Hepatocyte (in vitro differentiated cells): ENCODE measurements at regions not wholly inside any gene's neighbourhood (a gene's known extent, or its start where the extent isn't known, plus 50 kb on each side); places are given as distances from the start of the nearest gene placed in this dataset.

ENCODE experiments used
- DNase-seq: peaks from one replicate; pipeline ENCODE4 v3.0.0-alpha.2; 2016; ENCODE audit warnings: low spot score
- H2AFZ ChIP-seq: fragments of 200-600 bp; sonication (generic); 2 replicates; pipeline ENCODE4 v1.6.0; 2016; ENCODE audit warnings: antibody characterized with exemption, mild to moderate bottlenecking
- H3K27ac ChIP-seq: fragments of 200-600 bp; sonication (generic); 2 replicates; pipeline ENCODE4 v1.5.1; 2016; ENCODE audit warnings: mild to moderate bottlenecking
- H3K27me3 ChIP-seq: fragments of 200-600 bp; sonication (generic); 2 replicates; pipeline ENCODE4 v1.6.1; 2016
- H3K36me3 ChIP-seq: fragments of 200-600 bp; sonication (generic); replicated peaks from 2 replicates; pipeline ENCODE4 v1.5.1; 2016; ENCODE audit warnings: low read depth; ENCODE audit not compliant: insufficient read depth
- H3K4me1 ChIP-seq: fragments of 200-600 bp; sonication (generic); 2 replicates; pipeline ENCODE4 v1.5.1; 2016; ENCODE audit warnings: mild to moderate bottlenecking, moderate library complexity; ENCODE audit not compliant: insufficient read depth
- H3K4me2 ChIP-seq: fragments of 200-600 bp; sonication (generic); 2 replicates; pipeline ENCODE4 v1.6.0; 2016
- H3K4me3 ChIP-seq: fragments of 200-600 bp; sonication (generic); 2 replicates; pipeline ENCODE4 v1.5.1; 2016; ENCODE audit warnings: mild to moderate bottlenecking
- H3K79me2 ChIP-seq: fragments of 200-600 bp; sonication (generic); 2 replicates; pipeline ENCODE4 v1.6.0; 2017; ENCODE audit warnings: mild to moderate bottlenecking
- H3K9me2 ChIP-seq: fragments of 200-600 bp; sonication (generic); replicated peaks from 2 replicates; pipeline ENCODE4 v1.6.0; 2017; ENCODE audit warnings: mild to moderate bottlenecking; ENCODE audit not compliant: insufficient read depth
- H3K9me3 ChIP-seq: fragments of 200-600 bp; sonication (generic); 2 replicates; pipeline ENCODE4 v1.5.1; 2016; ENCODE audit warnings: low read depth, mild to moderate bottlenecking
- H4K20me1 ChIP-seq: fragments of 200-600 bp; sonication (generic); 2 replicates; pipeline ENCODE4 v1.6.0; 2016; ENCODE audit warnings: mild to moderate bottlenecking; ENCODE audit not compliant: insufficient read depth, poor library complexity, severe bottlenecking
- CTCF ChIP-seq: fragments of 200-600 bp; sonication (generic); IDR thresholded peaks from 2 replicates; pipeline ENCODE4 v1.5.1; 2016; ENCODE audit warnings: antibody characterized with exemption, mild to moderate bottlenecking; ENCODE audit not compliant: poor library complexity
- EZH2 ChIP-seq: fragments of 200-600 bp; sonication (generic); IDR thresholded peaks from 2 replicates; pipeline ENCODE4 v1.6.1; 2016; ENCODE audit warnings: antibody characterized with exemption, mild to moderate bottlenecking, borderline replicate concordance
- EZH2phosphoT487 ChIP-seq: fragments of 200-600 bp; sonication (generic); IDR thresholded peaks from one replicate; pipeline ENCODE4 v1.6.1; 2018; ENCODE audit warnings: antibody characterized with exemption, mild to moderate bottlenecking, low read depth, moderate library complexity; ENCODE audit not compliant: unreplicated experiment, severe bottlenecking
- WGBS: methylation state at CpG from one replicate; pipeline ENCODE4 v1.1.6; 2016; ENCODE audit warnings: low lambda C conversion rate; ENCODE audit errors: missing lambda C conversion rate; 5-methylcytosine and 5-hydroxymethylcytosine counted together

GRCh38 chr4:11746734-11747133, 318.0 kb upstream of the HS3ST1 start:
- H3K79me2 ChIP-seq, result no peaks in the 10 kb centered on the region
- no peaks in the 10 kb centered on the region for H4K20me1 ChIP-seq
- H3K4me3 ChIP-seq, result no peak overlapping the region
- H3K4me2 ChIP-seq, result no peak overlapping the region
- no peaks in the 10 kb centered on the region for H3K27me3 ChIP-seq
- no peaks in the 10 kb centered on the region for H3K9me2 ChIP-seq
- H3K36me3 ChIP-seq, result no peaks in the 10 kb centered on the region
- no peak overlapping the region for H2AFZ ChIP-seq
- H3K4me1 ChIP-seq, result peaks cover 9% of the 10 kb centered on the region
- TF ChIP-seq EZH2phosphoT487 (no peak), EZH2 (no peak), CTCF (no peak)
- H3K27ac ChIP-seq, result no peak overlapping the region
- no peak for DNase-seq
- no peaks in the 10 kb centered on the region for H3K9me3 ChIP-seq
- 80% methylated on average over 4 of the region's 4 CpGs for WGBS

DNA sequence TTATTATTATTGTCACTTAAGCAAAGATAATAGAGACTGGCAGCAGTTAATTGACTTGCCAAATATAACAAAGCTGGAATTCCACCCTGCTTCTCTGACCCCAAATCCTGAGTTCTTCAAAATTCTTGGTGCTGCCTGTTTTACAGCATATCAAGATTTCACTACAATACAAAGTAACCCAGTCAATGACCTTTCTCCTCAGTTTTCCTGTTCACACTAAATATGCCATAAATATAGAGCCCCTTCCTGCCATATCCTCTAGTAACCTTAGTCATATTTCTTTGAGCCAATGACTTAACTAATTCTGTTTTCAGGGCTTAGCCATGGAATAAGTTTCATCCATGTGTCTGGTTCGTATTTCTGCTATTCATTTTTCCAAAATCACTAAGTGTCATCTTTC, 315.3 kb upstream of the HS3ST1 start:
- Histone ChIP-seq H3K4me1 (peaks cover 13% of the 10 kb centered on the region), H3K4me3 (no peak overlapping the region), H3K36me3 (no peaks in the 10 kb centered on the region), H3K79me2 (no peaks in the 10 kb centered on the region), H3K4me2 (no peak overlapping the region), H2AFZ (no peak overlapping the region), H3K27me3 (no peaks in the 10 kb centered on the region), H3K27ac (no peak overlapping the region), H3K9me2 (no peaks in the 10 kb centered on the region), H3K9me3 (no peaks in the 10 kb centered on the region), H4K20me1 (no peaks in the 10 kb centered on the region)
- WGBS, result 88% methylated on average over 1 of the region's 1 CpG
- no peak for DNase-seq
- TF ChIP-seq CTCF, result no peak

DNA sequence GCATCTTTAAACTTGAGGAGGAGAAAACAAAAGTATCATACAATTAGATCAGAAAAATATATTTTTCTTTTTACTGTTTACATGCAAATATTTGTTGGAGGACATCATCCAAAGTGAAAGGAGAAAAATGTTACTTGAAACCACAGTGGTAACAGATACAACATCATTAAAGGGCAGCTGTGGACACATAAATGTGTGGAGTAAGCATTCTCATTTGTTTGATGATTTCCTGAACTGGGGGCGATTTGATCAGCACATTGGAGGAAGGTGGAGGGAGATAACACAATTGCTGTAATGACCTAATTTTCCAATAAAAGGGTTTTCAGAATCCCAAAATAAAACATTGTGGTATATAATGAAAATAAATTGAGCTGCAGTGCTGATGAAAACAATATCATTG, 314.5 kb upstream of the HS3ST1 start:
- WGBS, result 83% methylated on average over 1 of the region's 1 CpG
- no peak for DNase-seq
- no peak for TF ChIP-seq EZH2phosphoT487
- no peak for TF ChIP-seq EZH2
- no peak for TF ChIP-seq CTCF

DNA sequence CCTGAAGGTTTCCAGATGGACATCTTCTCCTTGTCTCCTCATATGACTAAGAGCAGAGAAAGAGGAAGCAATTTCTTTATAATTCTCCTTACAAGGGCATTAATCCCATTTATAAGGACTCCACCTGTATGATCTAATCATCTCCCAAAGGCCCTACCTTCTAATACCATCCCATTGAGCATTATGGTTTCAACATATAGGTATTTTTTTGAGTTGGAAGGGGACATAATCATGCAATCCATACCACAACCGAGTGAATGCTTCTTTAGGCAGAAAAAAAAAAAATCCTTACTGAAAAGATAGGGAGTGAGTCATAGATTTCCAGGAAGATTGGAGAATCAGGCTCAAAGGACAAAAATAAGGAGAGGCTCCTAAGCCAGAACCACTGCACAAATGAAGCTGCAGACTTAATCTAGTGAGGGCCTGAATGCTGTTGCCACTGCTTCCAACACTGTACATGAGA, 312.5 kb upstream of the HS3ST1 start:
- Histone ChIP-seq H2AFZ (no peak overlapping the region), H3K36me3 (no peaks in the 10 kb centered on the region), H3K79me2 (no peaks in the 10 kb centered on the region), H3K9me3 (no peaks in the 10 kb centered on the region), H3K27me3 (no peaks in the 10 kb centered on the region), H4K20me1 (no peaks in the 10 kb centered on the region), H3K4me2 (peak overlapping the region; percentile 29), H3K4me3 (no peak overlapping the region), H3K27ac (peak overlapping the region; percentile 83), H3K4me1 (peaks cover 7% of the 10 kb centered on the region), H3K9me2 (no peaks in the 10 kb centered on the region)
- no peak for DNase-seq
- TF ChIP-seq EZH2phosphoT487 (no peak), CTCF (no peak)
- WGBS, result 17% methylated on average over 1 of the region's 1 CpG

More for the DNA sequence above, 314.5 kb upstream of the HS3ST1 start:
- H3K27me3 ChIP-seq, result no peaks in the 10 kb centered on the region
- no peak overlapping the region for H2AFZ ChIP-seq
- no peaks in the 10 kb centered on the region for H3K9me2 ChIP-seq
- H3K4me1 ChIP-seq, result peaks cover 9% of the 10 kb centered on the region
- no peaks in the 10 kb centered on the region for H3K9me3 ChIP-seq
- H4K20me1 ChIP-seq, result no peaks in the 10 kb centered on the region
- H3K27ac ChIP-seq, result no peak overlapping the region
- H3K4me2 ChIP-seq, result no peak overlapping the region
- no peak overlapping the region for H3K4me3 ChIP-seq
- H3K36me3 ChIP-seq, result no peaks in the 10 kb centered on the region
- no peaks in the 10 kb centered on the region for H3K79me2 ChIP-seq
